ENCODE measurements at regions not wholly inside any gene's neighbourhood (a gene's known extent, or its start where the extent isn't known, plus 50 kb on each side); places are given as distances from the start of the nearest gene placed in this dataset.

DNA sequence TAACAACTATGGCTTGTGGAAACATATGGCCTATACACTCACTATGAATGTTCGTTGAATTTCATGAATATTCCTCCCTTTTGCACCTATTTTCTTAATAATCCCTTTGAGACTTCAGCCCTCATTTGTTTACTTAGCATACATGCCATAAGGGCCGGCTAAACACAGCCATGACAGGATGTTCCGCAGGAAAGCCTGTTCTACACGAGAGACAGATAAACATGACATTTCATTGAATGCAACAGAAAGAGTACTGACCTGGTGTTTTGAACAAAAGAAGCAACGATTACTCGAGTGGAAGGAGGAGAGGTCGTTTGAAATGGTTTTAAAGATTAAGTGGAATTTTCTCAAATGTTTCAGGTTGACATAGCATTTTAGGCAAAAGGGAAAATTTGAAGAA is 459.5 kb upstream of the CXADR start:
- Histone ChIP-seq H3K4me1 (ENCODE audit: control insufficient read depth, insufficient read depth, low read length) (peaks cover 22% of the 10 kb centered on the region), H3K27ac (ENCODE audit: low read depth, low read length) (no peak overlapping the region), H3K27me3 (ENCODE audit: control insufficient read depth, insufficient read depth, low read length) (no peaks in the 10 kb centered on the region), H3K9ac (ENCODE audit: low read length) (no peak overlapping the region), H3K36me3 (ENCODE audit: control insufficient read depth, insufficient read depth, low read length) (no peaks in the 10 kb centered on the region), H3K4me3 (ENCODE audit: low read depth, low read length) (no peak overlapping the region), H3K9me3 (ENCODE audit: control insufficient read depth, insufficient read depth, low read depth, low read length) (peaks cover 4% of the 10 kb centered on the region; the same call in 1 of the 2 replicates)

DNA sequence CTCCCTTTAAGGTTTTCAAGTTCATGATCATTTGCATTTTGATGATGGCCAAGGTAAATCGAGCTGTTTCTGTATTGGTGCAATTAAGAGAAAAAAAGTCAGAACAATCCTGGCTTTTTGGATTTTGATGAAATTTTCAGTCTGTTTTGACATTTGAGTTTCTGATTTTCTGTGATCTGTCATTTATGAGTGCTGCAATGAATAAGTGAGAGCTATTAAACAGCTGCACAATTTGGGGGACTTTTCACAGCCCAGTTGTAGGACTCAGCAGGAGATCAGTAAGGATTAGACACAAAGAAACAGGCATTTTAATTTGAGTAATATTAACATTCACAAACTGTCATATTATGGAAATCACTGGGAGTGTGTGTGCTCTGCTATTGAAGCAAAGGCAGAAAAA is 452.9 kb upstream of the CXADR start:
- no peaks in the 10 kb centered on the region for H3K27me3 ChIP-seq (ENCODE audit: control insufficient read depth, insufficient read depth, low read length)

GRCh38 chr21:17066006-17066405 is 446.8 kb upstream of the CXADR start:
- H3K9ac ChIP-seq (ENCODE audit: low read length): no peak overlapping the region
- no peaks in the 10 kb centered on the region for H3K4me1 ChIP-seq (ENCODE audit: control insufficient read depth, insufficient read depth, low read length)
- H3K27me3 ChIP-seq (ENCODE audit: control insufficient read depth, insufficient read depth, low read length): no peaks in the 10 kb centered on the region
- H3K9me3 ChIP-seq (ENCODE audit: control insufficient read depth, insufficient read depth, low read depth, low read length): 0 out of 2 replicates have a peak, but pooled peaks cover 4% of the 10 kb centered on the region
- H3K36me3 ChIP-seq (ENCODE audit: control insufficient read depth, insufficient read depth, low read length): no peaks in the 10 kb centered on the region
- H3K4me3 ChIP-seq (ENCODE audit: low read depth, low read length): no peak overlapping the region
- no peak overlapping the region for H3K27ac ChIP-seq (ENCODE audit: low read depth, low read length)

More for the DNA sequence above, 452.9 kb upstream of the CXADR start:
- no peaks in the 10 kb centered on the region for H3K4me1 ChIP-seq (ENCODE audit: control insufficient read depth, insufficient read depth, low read length)
- H3K27ac ChIP-seq (ENCODE audit: low read depth, low read length): no peak overlapping the region
- 0 out of 2 replicates have a peak, but pooled peaks cover 4% of the 10 kb centered on the region for H3K9me3 ChIP-seq (ENCODE audit: control insufficient read depth, insufficient read depth, low read depth, low read length)
- no peak overlapping the region for H3K4me3 ChIP-seq (ENCODE audit: low read depth, low read length)
- H3K9ac ChIP-seq (ENCODE audit: low read length): no peak overlapping the region
- no peaks in the 10 kb centered on the region for H3K36me3 ChIP-seq (ENCODE audit: control insufficient read depth, insufficient read depth, low read length)

DNA sequence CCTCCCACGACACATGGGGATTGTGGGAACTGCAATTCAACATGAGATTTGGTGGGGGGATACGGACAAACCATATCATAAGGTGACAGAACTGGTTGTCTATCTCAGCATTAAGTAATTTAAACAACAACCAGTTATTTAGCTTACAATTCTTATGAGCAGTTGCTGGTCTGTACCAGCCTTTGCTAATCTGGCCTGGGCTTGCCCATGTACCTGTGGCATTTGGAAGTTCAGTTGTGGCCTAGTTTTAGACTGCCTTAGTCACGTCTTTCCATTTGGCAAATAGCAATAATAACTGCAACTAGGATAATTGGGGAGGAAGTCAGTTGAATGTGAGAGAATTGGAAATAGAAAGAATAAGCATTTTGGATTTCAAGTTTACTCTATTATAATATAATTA is 441.8 kb upstream of the CXADR start:
- Histone ChIP-seq H3K36me3 (ENCODE audit: control insufficient read depth, insufficient read depth, low read length) (no peaks in the 10 kb centered on the region), H3K4me3 (ENCODE audit: low read depth, low read length) (no peak overlapping the region), H3K27ac (ENCODE audit: low read depth, low read length) (no peak overlapping the region), H3K9ac (ENCODE audit: low read length) (no peak overlapping the region), H3K27me3 (ENCODE audit: control insufficient read depth, insufficient read depth, low read length) (no peaks in the 10 kb centered on the region), H3K9me3 (ENCODE audit: control insufficient read depth, insufficient read depth, low read depth, low read length) (no peaks in the 10 kb centered on the region), H3K4me1 (ENCODE audit: control insufficient read depth, insufficient read depth, low read length) (no peaks in the 10 kb centered on the region)

DNA sequence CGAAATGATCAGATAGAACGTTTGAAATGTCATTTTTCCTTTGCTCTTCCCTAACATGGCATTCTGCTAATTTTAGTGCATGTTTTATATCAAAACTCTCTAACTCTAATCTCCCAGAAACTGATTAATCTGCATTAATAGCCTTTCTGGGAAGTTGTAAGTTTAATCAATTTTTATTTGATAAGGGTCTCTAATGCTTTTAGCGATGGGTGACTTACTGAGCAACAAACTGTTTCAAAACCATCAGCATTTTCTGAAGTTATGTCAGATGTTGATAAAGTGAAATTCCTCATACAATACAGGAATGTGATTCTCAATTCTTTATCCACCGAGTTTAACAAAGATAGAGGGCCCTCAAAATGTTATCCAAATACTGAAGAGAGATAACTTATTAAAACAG is 431.6 kb upstream of the CXADR start:
- no peak overlapping the region for H3K9ac ChIP-seq (ENCODE audit: low read length)
- H3K9me3 ChIP-seq (ENCODE audit: control insufficient read depth, insufficient read depth, low read depth, low read length): no peaks in the 10 kb centered on the region
- no peak overlapping the region for H3K4me3 ChIP-seq (ENCODE audit: low read depth, low read length)
- no peak overlapping the region for H3K27ac ChIP-seq (ENCODE audit: low read depth, low read length)
- H3K4me1 ChIP-seq (ENCODE audit: control insufficient read depth, insufficient read depth, low read length): no peaks in the 10 kb centered on the region
- no peaks in the 10 kb centered on the region for H3K36me3 ChIP-seq (ENCODE audit: control insufficient read depth, insufficient read depth, low read length)
- no peaks in the 10 kb centered on the region for H3K27me3 ChIP-seq (ENCODE audit: control insufficient read depth, insufficient read depth, low read length)

GRCh38 chr21:17082843-17083483 is 429.9 kb upstream of the CXADR start:
- Histone ChIP-seq H3K36me3 (ENCODE audit: control insufficient read depth, insufficient read depth, low read length) (no peaks in the 10 kb centered on the region), H3K9ac (ENCODE audit: low read length) (no peak overlapping the region), H3K27ac (ENCODE audit: low read depth, low read length) (no peak overlapping the region), H3K27me3 (ENCODE audit: control insufficient read depth, insufficient read depth, low read length) (no peaks in the 10 kb centered on the region), H3K4me1 (ENCODE audit: control insufficient read depth, insufficient read depth, low read length) (no peaks in the 10 kb centered on the region), H3K4me3 (ENCODE audit: low read depth, low read length) (no peak overlapping the region), H3K9me3 (ENCODE audit: control insufficient read depth, insufficient read depth, low read depth, low read length) (no peaks in the 10 kb centered on the region)

DNA sequence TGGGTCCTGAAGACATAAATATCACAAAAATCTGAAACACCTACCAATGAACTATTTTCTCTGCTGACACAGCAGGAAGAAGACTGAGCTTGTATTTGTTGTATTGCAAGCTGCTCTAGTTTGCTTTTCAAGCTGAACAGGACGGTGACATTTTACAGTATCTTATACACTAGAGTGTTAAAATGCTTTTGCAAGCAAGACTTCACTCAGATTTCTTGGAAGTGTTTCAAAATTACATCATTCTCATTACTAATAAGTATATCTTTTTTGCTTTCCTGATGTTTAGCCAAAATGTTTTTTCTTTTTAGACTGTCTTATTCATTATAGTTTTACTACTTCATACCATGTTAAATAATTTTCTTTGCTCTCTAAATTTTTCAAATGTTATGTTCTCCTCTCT is 427.1 kb upstream of the CXADR start:
- no peaks in the 10 kb centered on the region for H3K27me3 ChIP-seq (ENCODE audit: control insufficient read depth, insufficient read depth, low read length)
- no peaks in the 10 kb centered on the region for H3K9me3 ChIP-seq (ENCODE audit: control insufficient read depth, insufficient read depth, low read depth, low read length)
- no peaks in the 10 kb centered on the region for H3K36me3 ChIP-seq (ENCODE audit: control insufficient read depth, insufficient read depth, low read length)
- H3K27ac ChIP-seq (ENCODE audit: low read depth, low read length): no peak overlapping the region
- H3K4me3 ChIP-seq (ENCODE audit: low read depth, low read length): no peak overlapping the region
- no peaks in the 10 kb centered on the region for H3K4me1 ChIP-seq (ENCODE audit: control insufficient read depth, insufficient read depth, low read length)
- H3K9ac ChIP-seq (ENCODE audit: low read length): no peak overlapping the region

DNA sequence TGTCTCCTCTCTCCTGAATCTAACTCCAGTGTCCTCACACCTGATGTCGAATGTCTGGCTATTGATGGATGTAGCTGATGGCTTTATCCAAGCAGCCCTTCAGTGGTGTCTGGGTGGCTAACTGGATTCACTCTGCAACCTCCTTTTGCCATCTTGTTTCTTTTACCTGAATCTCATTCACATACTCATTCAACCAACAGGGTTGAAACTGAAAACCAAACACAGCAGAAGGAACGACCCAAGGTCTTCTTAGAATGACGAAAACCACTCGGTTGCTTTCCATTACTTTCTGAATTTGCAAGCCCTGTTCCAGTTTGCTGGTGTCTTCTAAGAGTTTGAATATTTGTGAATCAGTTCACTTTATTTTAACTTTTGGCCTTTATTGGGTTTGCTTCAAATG is 424.3 kb upstream of the CXADR start:
- Histone ChIP-seq H3K27ac (ENCODE audit: low read depth, low read length) (no peak overlapping the region), H3K36me3 (ENCODE audit: control insufficient read depth, insufficient read depth, low read length) (no peaks in the 10 kb centered on the region), H3K9ac (ENCODE audit: low read length) (no peak overlapping the region), H3K9me3 (ENCODE audit: control insufficient read depth, insufficient read depth, low read depth, low read length) (no peaks in the 10 kb centered on the region), H3K4me1 (ENCODE audit: control insufficient read depth, insufficient read depth, low read length) (no peaks in the 10 kb centered on the region), H3K27me3 (ENCODE audit: control insufficient read depth, insufficient read depth, low read length) (no peaks in the 10 kb centered on the region), H3K4me3 (ENCODE audit: low read depth, low read length) (no peak overlapping the region)

DNA sequence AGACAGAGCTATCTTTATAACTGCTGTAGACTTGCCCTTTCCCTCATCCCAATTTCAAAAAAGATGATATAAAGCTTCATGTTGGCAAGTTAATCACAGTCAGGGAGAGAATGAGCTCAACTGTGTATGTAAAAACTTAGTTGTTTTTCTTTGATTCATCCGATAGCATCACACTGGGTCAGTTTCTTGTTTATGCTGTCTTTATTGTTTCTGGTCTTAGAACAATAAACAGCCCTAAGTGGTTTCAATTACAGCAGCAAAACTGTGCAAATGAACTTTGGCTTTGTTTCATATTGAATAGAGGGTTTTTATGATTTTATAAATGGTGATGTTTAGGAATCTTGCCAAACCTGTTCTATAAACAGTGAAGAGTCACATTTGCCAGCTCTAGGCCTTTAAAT is 423.8 kb upstream of the CXADR start:
- no peak overlapping the region for H3K4me3 ChIP-seq (ENCODE audit: low read depth, low read length)

DNA sequence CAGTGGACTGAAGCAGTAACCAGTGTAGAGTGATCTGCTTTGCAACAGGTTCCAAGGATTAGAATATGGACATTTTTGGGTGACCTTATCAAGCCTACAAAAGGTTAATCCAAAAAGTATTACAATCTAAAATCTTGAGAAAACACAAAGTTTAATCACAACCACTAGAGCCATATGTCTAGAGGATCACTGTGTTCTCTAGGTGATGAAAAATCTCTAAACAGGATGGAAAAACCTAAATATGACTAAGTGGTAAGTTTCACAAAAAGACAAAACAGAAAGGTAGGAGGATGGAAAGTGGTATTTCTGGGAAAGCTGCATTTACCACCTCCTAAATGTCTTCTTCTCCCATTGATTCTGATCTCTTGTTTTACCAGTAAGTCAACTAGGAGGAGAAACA is 411.1 kb upstream of the CXADR start:
- H3K4me3 ChIP-seq (ENCODE audit: low read depth, low read length): no peak overlapping the region
- H3K36me3 ChIP-seq (ENCODE audit: control insufficient read depth, insufficient read depth, low read length): no peaks in the 10 kb centered on the region
- H3K4me1 ChIP-seq (ENCODE audit: control insufficient read depth, insufficient read depth, low read length): no peaks in the 10 kb centered on the region
- H3K27ac ChIP-seq (ENCODE audit: low read depth, low read length): no peak overlapping the region
- H3K9me3 ChIP-seq (ENCODE audit: control insufficient read depth, insufficient read depth, low read depth, low read length): peaks cover 25% of the 10 kb centered on the region
- H3K27me3 ChIP-seq (ENCODE audit: control insufficient read depth, insufficient read depth, low read length): no peaks in the 10 kb centered on the region
- H3K9ac ChIP-seq (ENCODE audit: low read length): no peak overlapping the region

More for the DNA sequence above, 423.8 kb upstream of the CXADR start:
- Histone ChIP-seq H3K27ac (ENCODE audit: low read depth, low read length) (no peak overlapping the region), H3K9ac (ENCODE audit: low read length) (no peak overlapping the region), H3K27me3 (ENCODE audit: control insufficient read depth, insufficient read depth, low read length) (no peaks in the 10 kb centered on the region), H3K9me3 (ENCODE audit: control insufficient read depth, insufficient read depth, low read depth, low read length) (no peaks in the 10 kb centered on the region), H3K36me3 (ENCODE audit: control insufficient read depth, insufficient read depth, low read length) (no peaks in the 10 kb centered on the region), H3K4me1 (ENCODE audit: control insufficient read depth, insufficient read depth, low read length) (no peaks in the 10 kb centered on the region)

- no peaks in the 10 kb centered on the region for H3K27me3 ChIP-seq (ENCODE audit: control insufficient read depth, insufficient read depth, low read length)
- H3K4me1 ChIP-seq (ENCODE audit: control insufficient read depth, insufficient read depth, low read length): no peaks in the 10 kb centered on the region
- no peaks in the 10 kb centered on the region for H3K36me3 ChIP-seq (ENCODE audit: control insufficient read depth, insufficient read depth, low read length)
- H3K4me3 ChIP-seq (ENCODE audit: low read depth, low read length): no peak overlapping the region
- H3K9ac ChIP-seq (ENCODE audit: low read length): no peak overlapping the region
- peaks cover 25% of the 10 kb centered on the region for H3K9me3 ChIP-seq (ENCODE audit: control insufficient read depth, insufficient read depth, low read depth, low read length)
- H3K27ac ChIP-seq (ENCODE audit: low read depth, low read length): no peak overlapping the region
Measured at GRCh38 chr21:17105932-17106331, 406.9 kb upstream of the CXADR start.

Measured in HUES6 (cell line).